ENCODE measurements at regions not wholly inside any gene's neighbourhood (a gene's known extent, or its start where the extent isn't known, plus 50 kb on each side); places are given as distances from the start of the nearest gene placed in this dataset.

GRCh38 chr22:48585916-48586798 lies 1241.5 kb downstream of the BRD1 start:
- no peak for DNase-seq

- DNase-seq, result no peak
Observed at GRCh38 chr22:48584170-48584569, 1243.5 kb downstream of the BRD1 start.

GRCh38 chr22:48581796-48582469 lies 1245.7 kb downstream of the BRD1 start:
- DNase-seq, result no peak

GRCh38 chr22:48581205-48581766 lies 1246.4 kb downstream of the BRD1 start:
- DNase-seq, result no peak

- DNase-seq, result no peak
Observed at GRCh38 chr22:48580481-48580970, 1247.1 kb downstream of the BRD1 start.

GRCh38 chr22:48579928-48580309 lies 1247.8 kb downstream of the BRD1 start:
- no peak for DNase-seq

GRCh38 chr22:48579043-48579927 lies 1248.4 kb downstream of the BRD1 start:
- no peak for DNase-seq

- DNase-seq, result no peak
Observed at GRCh38 chr22:48578138-48579042, 1249.3 kb downstream of the BRD1 start.

- DNase-seq, result no peak
Observed at GRCh38 chr22:48577691-48578090, 1250.0 kb downstream of the BRD1 start.

GRCh38 chr22:48577014-48577690 lies 1250.5 kb downstream of the BRD1 start:
- DNase-seq, result no peak

- no peak for DNase-seq
Observed at GRCh38 chr22:48576333-48577013, 1251.2 kb downstream of the BRD1 start.

GRCh38 chr22:48575618-48576332 lies 1251.9 kb downstream of the BRD1 start:
- DNase-seq, result no peak

- peak; percentile 3 for DNase-seq
Observed at GRCh38 chr22:48574776-48575617, 1252.7 kb downstream of the BRD1 start.

GRCh38 chr22:48573766-48574165 lies 1253.9 kb downstream of the BRD1 start:
- DNase-seq, result no peak

- DNase-seq, result no peak
Observed at GRCh38 chr22:48572951-48573350, 1254.7 kb downstream of the BRD1 start.

GRCh38 chr22:48570912-48571311 lies 1256.8 kb downstream of the BRD1 start:
- no peak for DNase-seq

GRCh38 chr22:48569476-48570233 lies 1258.0 kb downstream of the BRD1 start:
- DNase-seq, result no peak

- no peak for DNase-seq
Observed at GRCh38 chr22:48568736-48569330, 1258.8 kb downstream of the BRD1 start.
